OCI-LY3 (cell line): ENCODE measurements at regions not wholly inside any gene's neighbourhood (a gene's known extent, or its start where the extent isn't known, plus 50 kb on each side); places are given as distances from the start of the nearest gene placed in this dataset.

Experiments used
- EZH2phosphoT487 ChIP-seq: fragments of 200-600 bp; shearing (Covaris generic); IDR thresholded peaks from 2 replicates; pipeline ENCODE4 v1.6.1; 2018; ENCODE audit warnings: antibody characterized with exemption, mixed run types, low read depth
- TF ChIP-seq, protein P1 (sequence below): fragments of 200-600, 300-600 bp; sonication (generic); IDR thresholded peaks from 2 replicates; pipeline ENCODE4 v1.5.1; 2014; ENCODE audit warnings: antibody characterized with exemption, low read length, low read depth

- TF ChIP-seq, protein P1, sequence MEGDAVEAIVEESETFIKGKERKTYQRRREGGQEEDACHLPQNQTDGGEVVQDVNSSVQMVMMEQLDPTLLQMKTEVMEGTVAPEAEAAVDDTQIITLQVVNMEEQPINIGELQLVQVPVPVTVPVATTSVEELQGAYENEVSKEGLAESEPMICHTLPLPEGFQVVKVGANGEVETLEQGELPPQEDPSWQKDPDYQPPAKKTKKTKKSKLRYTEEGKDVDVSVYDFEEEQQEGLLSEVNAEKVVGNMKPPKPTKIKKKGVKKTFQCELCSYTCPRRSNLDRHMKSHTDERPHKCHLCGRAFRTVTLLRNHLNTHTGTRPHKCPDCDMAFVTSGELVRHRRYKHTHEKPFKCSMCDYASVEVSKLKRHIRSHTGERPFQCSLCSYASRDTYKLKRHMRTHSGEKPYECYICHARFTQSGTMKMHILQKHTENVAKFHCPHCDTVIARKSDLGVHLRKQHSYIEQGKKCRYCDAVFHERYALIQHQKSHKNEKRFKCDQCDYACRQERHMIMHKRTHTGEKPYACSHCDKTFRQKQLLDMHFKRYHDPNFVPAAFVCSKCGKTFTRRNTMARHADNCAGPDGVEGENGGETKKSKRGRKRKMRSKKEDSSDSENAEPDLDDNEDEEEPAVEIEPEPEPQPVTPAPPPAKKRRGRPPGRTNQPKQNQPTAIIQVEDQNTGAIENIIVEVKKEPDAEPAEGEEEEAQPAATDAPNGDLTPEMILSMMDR: no peak
- TF ChIP-seq EZH2phosphoT487: no peak
These were observed 444.3 kb downstream of the SLC4A3 start for GRCh38 chr2:220071696-220072095.
